ENCODE measurements at regions not wholly inside any gene's neighbourhood (a gene's known extent, or its start where the extent isn't known, plus 50 kb on each side); places are given as distances from the start of the nearest gene placed in this dataset.
"Not testable (repeated sequence)": the region's sequence is repeated elsewhere in the genome, so short reads cannot be mapped to it uniquely, and the experiment has no call there.

DNA sequence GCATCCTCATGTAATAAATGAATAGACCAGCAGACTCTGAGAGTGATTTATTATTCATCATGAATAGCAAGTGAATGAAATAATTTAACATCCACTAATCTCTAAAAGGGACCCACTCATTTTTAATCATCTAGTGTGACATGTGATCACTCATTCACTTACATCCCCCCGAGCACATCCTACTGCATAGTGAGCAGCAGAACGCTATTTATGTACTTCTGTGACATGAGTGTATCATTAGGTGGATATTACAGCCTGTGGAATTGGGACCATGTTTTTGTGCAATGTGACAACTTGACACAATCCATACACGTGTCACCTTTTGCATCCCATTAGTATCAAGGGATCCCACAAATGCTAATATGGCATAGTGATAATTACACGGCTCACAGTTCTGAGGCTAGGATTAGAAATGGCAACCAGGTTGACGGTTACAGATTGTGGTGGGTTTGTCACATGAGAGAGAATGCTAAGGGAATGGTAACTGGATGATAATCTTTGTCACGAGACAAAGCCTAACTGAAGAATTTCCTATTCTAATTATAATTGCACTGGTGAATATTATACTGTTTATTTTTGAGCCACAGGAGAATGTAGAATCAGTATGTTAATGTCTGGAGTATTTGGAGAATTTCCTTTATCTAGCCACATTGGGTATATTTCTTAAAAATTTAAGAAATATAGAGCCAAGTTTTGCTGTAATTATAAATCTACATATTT is 595.2 kb upstream of the TBL1XR1 start:
- no peaks in the 10 kb centered on the region for H3K4me1 ChIP-seq (ENCODE audit: control insufficient read depth, insufficient read depth, low read length, poor library complexity, severe bottlenecking)
- H3K27ac ChIP-seq (ENCODE audit: insufficient read depth, low read length, poor library complexity, severe bottlenecking), result no peak overlapping the region
- H3K36me3 ChIP-seq (ENCODE audit: control insufficient read depth, insufficient read depth, low read length), result no peaks in the 10 kb centered on the region
- no peak for DNase-seq
- no peaks in the 10 kb centered on the region for H3K27me3 ChIP-seq (replicated peaks; ENCODE audit: control insufficient read depth, insufficient read depth, low read length, poor library complexity, severe bottlenecking)
- H3K4me3 ChIP-seq (ENCODE audit: insufficient read depth, low read depth, low read length, poor library complexity, severe bottlenecking), result no peak overlapping the region
- no peaks in the 10 kb centered on the region for H3K9me3 ChIP-seq (ENCODE audit: control insufficient read depth, low read length)

DNA sequence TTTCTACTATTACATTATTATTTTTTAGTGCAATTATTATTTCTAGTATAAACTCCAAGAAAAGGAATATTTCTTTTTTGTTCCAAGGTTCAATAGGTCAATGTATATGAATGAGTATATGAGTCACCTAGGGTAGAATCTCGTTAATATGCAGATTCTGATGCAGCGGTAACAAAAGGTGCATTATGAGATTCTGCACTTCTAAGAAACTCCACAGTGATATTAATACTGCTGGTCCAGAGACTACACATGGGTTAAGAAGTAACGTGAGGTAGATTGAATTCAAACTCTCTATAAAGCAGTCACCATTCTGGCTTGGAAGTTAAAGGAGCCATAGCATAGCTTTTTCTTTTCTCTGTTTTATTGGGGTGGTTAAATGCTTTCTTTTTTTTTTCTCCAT is 596.2 kb upstream of the TBL1XR1 start:
- Histone ChIP-seq H3K4me1 (ENCODE audit: control insufficient read depth, insufficient read depth, low read length, poor library complexity, severe bottlenecking) (no peaks in the 10 kb centered on the region), H3K4me3 (ENCODE audit: insufficient read depth, low read depth, low read length, poor library complexity, severe bottlenecking) (no peak overlapping the region), H3K9me3 (ENCODE audit: control insufficient read depth, low read length) (no peaks in the 10 kb centered on the region), H3K27me3 (replicated peaks; ENCODE audit: control insufficient read depth, insufficient read depth, low read length, poor library complexity, severe bottlenecking) (no peaks in the 10 kb centered on the region), H3K36me3 (ENCODE audit: control insufficient read depth, insufficient read depth, low read length) (no peaks in the 10 kb centered on the region), H3K27ac (ENCODE audit: insufficient read depth, low read length, poor library complexity, severe bottlenecking) (no peak overlapping the region)
- no peak for DNase-seq

DNA sequence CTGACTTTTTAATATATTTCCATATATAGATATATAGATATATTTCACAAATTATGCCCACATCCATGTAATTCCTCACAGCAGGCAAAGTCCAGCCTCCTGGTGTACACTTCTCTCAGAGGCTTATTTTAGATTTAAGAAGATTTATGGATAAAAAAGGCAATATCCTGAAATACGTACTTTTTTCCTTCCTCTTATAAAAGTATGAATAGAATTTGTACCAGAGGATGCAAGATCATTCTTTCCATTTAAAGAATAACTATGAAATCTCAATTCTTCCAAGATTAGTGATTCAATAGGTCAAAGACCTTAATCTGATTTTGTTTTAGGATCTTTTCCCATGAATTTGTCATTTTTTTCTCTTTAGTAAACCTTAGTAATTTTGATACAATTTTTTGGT is 597.9 kb upstream of the TBL1XR1 start:
- Histone ChIP-seq H3K27me3 (replicated peaks; ENCODE audit: control insufficient read depth, insufficient read depth, low read length, poor library complexity, severe bottlenecking) (no peaks in the 10 kb centered on the region), H3K4me3 (ENCODE audit: insufficient read depth, low read depth, low read length, poor library complexity, severe bottlenecking) (no peak overlapping the region), H3K36me3 (ENCODE audit: control insufficient read depth, insufficient read depth, low read length) (no peaks in the 10 kb centered on the region), H3K4me1 (ENCODE audit: control insufficient read depth, insufficient read depth, low read length, poor library complexity, severe bottlenecking) (no peaks in the 10 kb centered on the region), H3K9me3 (ENCODE audit: control insufficient read depth, low read length) (no peaks in the 10 kb centered on the region), H3K27ac (ENCODE audit: insufficient read depth, low read length, poor library complexity, severe bottlenecking) (no peak overlapping the region)
- no peak for DNase-seq

DNA sequence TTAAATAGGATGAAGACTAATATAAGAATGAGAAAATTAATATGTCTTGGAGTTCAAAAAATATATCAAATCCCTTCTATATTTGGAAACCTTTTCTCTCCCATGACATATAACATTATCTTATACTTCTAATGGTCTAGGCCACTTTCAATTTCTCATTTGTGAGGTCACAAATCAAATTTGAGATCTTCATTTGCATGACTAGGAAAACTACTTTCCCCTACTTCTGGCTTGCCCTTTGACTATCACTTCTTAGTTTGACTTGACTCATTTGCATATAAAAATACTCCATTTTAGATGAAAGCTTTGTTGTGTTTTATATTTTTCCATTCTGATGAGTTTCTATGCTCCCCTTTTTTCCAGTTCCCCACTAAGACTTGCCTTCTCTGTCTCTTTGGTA is 598.6 kb upstream of the TBL1XR1 start:
- H3K36me3 ChIP-seq (ENCODE audit: control insufficient read depth, insufficient read depth, low read length), result no peaks in the 10 kb centered on the region
- H3K27me3 ChIP-seq (replicated peaks; ENCODE audit: control insufficient read depth, insufficient read depth, low read length, poor library complexity, severe bottlenecking), result no peaks in the 10 kb centered on the region
- DNase-seq, result no peak
- no peak overlapping the region for H3K4me3 ChIP-seq (ENCODE audit: insufficient read depth, low read depth, low read length, poor library complexity, severe bottlenecking)
- no peaks in the 10 kb centered on the region for H3K4me1 ChIP-seq (ENCODE audit: control insufficient read depth, insufficient read depth, low read length, poor library complexity, severe bottlenecking)
- no peaks in the 10 kb centered on the region for H3K9me3 ChIP-seq (ENCODE audit: control insufficient read depth, low read length)
- no peak overlapping the region for H3K27ac ChIP-seq (ENCODE audit: insufficient read depth, low read length, poor library complexity, severe bottlenecking)

DNA sequence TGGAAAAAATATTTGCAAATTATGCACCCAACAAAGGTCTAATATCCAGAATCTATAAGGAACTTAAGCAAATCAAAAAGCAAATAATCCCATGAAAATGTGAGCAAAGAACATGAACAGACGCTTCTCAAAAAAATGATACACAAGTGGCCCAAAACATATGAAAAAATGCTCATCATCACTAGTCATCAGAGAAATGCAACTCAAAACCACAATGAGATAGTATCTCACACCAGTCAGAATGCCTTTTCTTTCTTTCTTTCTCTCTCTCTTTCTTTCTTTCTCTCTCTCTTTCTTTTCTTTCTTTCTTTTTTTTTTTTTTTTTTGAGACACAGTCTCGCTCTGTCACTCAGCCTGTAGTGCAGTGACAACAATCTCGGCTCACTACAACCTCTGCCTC is 602.9 kb upstream of the TBL1XR1 start:
- not testable (repeated sequence) for H3K27ac ChIP-seq (ENCODE audit: insufficient read depth, low read length, poor library complexity, severe bottlenecking); DNase-seq; H3K27me3 ChIP-seq (replicated peaks; ENCODE audit: control insufficient read depth, insufficient read depth, low read length, poor library complexity, severe bottlenecking); H3K9me3 ChIP-seq (ENCODE audit: control insufficient read depth, low read length); H3K36me3 ChIP-seq (ENCODE audit: control insufficient read depth, insufficient read depth, low read length); H3K4me1 ChIP-seq (ENCODE audit: control insufficient read depth, insufficient read depth, low read length, poor library complexity, severe bottlenecking); H3K4me3 ChIP-seq (ENCODE audit: insufficient read depth, low read depth, low read length, poor library complexity, severe bottlenecking)

DNA sequence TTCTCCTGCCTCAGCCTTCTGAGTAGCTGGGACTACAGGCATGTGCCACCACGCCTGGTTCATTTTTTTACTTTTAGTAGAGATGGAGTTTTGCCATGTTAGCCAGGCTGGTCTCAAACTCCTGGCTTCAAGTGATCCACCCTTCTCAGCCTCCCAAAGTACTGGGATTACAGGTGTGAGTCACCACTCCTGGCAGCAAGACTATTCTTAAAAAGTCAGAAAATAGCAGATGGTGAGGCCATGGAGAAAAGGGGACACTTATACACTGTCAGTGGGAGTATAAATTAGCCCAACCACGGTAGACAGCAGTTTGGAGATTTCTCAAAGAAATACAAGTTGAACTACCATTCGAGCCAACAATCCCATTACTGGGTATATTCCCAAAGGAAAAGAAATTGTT is 603.3 kb upstream of the TBL1XR1 start:
- no peak for DNase-seq
- H3K27ac ChIP-seq (ENCODE audit: insufficient read depth, low read length, poor library complexity, severe bottlenecking), result no peak overlapping the region
- H3K9me3 ChIP-seq (ENCODE audit: control insufficient read depth, low read length), result no peaks in the 10 kb centered on the region
- H3K4me3 ChIP-seq (ENCODE audit: insufficient read depth, low read depth, low read length, poor library complexity, severe bottlenecking), result no peak overlapping the region
- no peaks in the 10 kb centered on the region for H3K27me3 ChIP-seq (replicated peaks; ENCODE audit: control insufficient read depth, insufficient read depth, low read length, poor library complexity, severe bottlenecking)
- H3K36me3 ChIP-seq (ENCODE audit: control insufficient read depth, insufficient read depth, low read length), result no peaks in the 10 kb centered on the region
- no peaks in the 10 kb centered on the region for H3K4me1 ChIP-seq (ENCODE audit: control insufficient read depth, insufficient read depth, low read length, poor library complexity, severe bottlenecking)

DNA sequence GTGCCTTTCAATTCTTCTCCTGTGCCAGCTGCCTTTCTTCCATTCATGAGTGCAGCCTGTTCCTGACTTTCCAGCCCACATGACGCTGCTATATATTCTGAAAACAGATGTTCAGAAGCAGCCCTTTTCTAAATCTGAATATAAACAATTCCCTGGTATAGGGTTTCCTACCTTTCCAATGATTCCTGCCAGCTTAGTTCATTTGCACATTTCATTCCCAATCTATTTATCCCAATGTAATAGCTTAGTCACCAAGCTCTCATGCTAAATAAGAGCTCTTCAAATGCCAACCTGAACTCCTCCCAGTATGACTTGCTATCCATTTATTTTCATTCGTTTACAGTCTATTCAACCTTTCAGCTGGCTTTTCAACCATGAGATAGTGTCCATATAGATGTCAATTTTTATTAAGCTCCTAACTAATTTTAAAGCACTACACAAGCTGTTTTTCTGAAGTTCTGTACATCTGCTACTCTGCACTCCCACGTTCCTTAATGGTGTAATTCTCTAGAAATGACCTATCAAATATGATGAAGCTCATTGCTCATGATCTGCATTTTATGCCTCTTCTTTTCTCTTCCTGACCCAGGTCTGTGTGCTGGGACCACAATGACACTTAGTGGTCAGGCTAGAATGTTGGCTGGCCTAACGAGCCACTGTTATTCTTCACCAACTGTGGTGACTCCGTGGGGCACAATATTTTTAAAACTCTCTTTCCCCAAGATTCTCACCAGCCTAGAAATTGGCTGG is 605.0 kb upstream of the TBL1XR1 start:
- Histone ChIP-seq H3K27ac (ENCODE audit: insufficient read depth, low read length, poor library complexity, severe bottlenecking) (no peak overlapping the region), H3K36me3 (ENCODE audit: control insufficient read depth, insufficient read depth, low read length) (no peaks in the 10 kb centered on the region), H3K4me3 (ENCODE audit: insufficient read depth, low read depth, low read length, poor library complexity, severe bottlenecking) (no peak overlapping the region), H3K4me1 (ENCODE audit: control insufficient read depth, insufficient read depth, low read length, poor library complexity, severe bottlenecking) (no peaks in the 10 kb centered on the region), H3K27me3 (replicated peaks; ENCODE audit: control insufficient read depth, insufficient read depth, low read length, poor library complexity, severe bottlenecking) (no peaks in the 10 kb centered on the region), H3K9me3 (ENCODE audit: control insufficient read depth, low read length) (no peaks in the 10 kb centered on the region)
- DNase-seq, result no peak

DNA sequence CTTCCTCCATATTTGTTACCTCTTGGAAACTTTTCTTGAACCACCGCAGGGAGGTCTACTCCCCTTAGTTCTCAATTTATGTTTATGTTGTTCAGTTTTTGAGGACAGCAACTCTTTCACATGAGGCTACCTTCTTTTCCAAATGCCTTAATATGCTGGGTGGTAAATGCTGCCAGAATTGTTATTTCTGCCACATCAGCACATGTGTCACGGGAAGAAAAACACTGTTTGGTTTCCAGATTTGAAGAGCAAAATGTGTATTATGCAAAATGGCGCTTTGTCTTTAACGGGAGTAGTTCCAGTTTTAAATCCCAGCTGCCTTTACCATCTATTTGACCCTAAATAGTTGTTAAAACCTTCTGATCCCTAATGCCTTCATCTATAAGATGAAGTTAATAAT is 606.2 kb upstream of the TBL1XR1 start:
- Histone ChIP-seq H3K36me3 (ENCODE audit: control insufficient read depth, insufficient read depth, low read length) (no peaks in the 10 kb centered on the region), H3K27me3 (replicated peaks; ENCODE audit: control insufficient read depth, insufficient read depth, low read length, poor library complexity, severe bottlenecking) (no peaks in the 10 kb centered on the region), H3K4me1 (ENCODE audit: control insufficient read depth, insufficient read depth, low read length, poor library complexity, severe bottlenecking) (no peaks in the 10 kb centered on the region), H3K9me3 (ENCODE audit: control insufficient read depth, low read length) (no peaks in the 10 kb centered on the region), H3K27ac (ENCODE audit: insufficient read depth, low read length, poor library complexity, severe bottlenecking) (no peak overlapping the region), H3K4me3 (ENCODE audit: insufficient read depth, low read depth, low read length, poor library complexity, severe bottlenecking) (no peak overlapping the region)
- DNase-seq, result no peak

DNA sequence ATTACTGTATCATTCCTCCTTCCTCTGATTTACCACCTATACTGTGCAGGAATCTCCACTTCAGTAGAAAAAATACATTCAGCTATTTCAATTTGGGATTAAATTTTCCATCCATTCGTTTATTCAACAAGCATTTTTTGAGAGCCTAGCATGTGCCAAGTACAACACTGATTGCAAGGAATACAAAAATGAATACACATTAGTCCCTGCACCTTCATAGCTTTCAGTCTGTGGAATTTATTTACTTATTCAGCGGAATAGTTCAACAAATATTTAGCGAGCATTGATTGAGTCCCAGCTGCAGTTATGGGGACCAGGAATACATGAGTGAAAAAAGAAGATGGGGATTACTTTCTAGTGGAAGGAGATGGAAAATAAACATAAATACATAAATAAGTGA is 606.8 kb upstream of the TBL1XR1 start:
- DNase-seq, result no peak
- Histone ChIP-seq H3K4me3 (ENCODE audit: insufficient read depth, low read depth, low read length, poor library complexity, severe bottlenecking) (no peak overlapping the region), H3K27ac (ENCODE audit: insufficient read depth, low read length, poor library complexity, severe bottlenecking) (no peak overlapping the region), H3K9me3 (ENCODE audit: control insufficient read depth, low read length) (no peaks in the 10 kb centered on the region), H3K36me3 (ENCODE audit: control insufficient read depth, insufficient read depth, low read length) (no peaks in the 10 kb centered on the region), H3K4me1 (ENCODE audit: control insufficient read depth, insufficient read depth, low read length, poor library complexity, severe bottlenecking) (no peaks in the 10 kb centered on the region), H3K27me3 (replicated peaks; ENCODE audit: control insufficient read depth, insufficient read depth, low read length, poor library complexity, severe bottlenecking) (no peaks in the 10 kb centered on the region)

DNA sequence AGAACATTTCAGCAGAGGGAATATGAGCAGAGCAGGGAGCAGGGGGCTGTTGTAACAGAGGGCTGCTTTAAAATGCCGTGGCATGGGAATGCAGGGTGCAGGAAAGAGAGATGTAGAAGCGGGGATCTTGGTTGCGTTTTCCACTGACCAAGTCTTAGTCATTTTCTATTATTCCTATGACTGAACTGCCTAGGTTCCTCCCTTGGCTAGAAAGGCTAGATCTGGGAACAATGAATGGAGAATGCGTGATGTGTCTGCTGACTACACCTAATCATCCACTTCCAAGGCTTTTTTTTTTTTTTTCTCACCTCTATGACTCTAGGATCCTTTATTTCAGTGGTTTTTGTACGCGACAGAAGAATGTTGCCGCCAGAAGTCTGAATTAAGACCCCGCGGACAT is 607.4 kb upstream of the TBL1XR1 start:
- no peak overlapping the region for H3K27ac ChIP-seq (ENCODE audit: insufficient read depth, low read length, poor library complexity, severe bottlenecking)
- H3K4me1 ChIP-seq (ENCODE audit: control insufficient read depth, insufficient read depth, low read length, poor library complexity, severe bottlenecking), result no peaks in the 10 kb centered on the region
- no peaks in the 10 kb centered on the region for H3K36me3 ChIP-seq (ENCODE audit: control insufficient read depth, insufficient read depth, low read length)
- H3K9me3 ChIP-seq (ENCODE audit: control insufficient read depth, low read length), result no peaks in the 10 kb centered on the region
- no peak overlapping the region for H3K4me3 ChIP-seq (ENCODE audit: insufficient read depth, low read depth, low read length, poor library complexity, severe bottlenecking)
- no peak for DNase-seq
- no peaks in the 10 kb centered on the region for H3K27me3 ChIP-seq (replicated peaks; ENCODE audit: control insufficient read depth, insufficient read depth, low read length, poor library complexity, severe bottlenecking)
